ENCODE measurements at regions not wholly inside any gene's neighbourhood (a gene's known extent, or its start where the extent isn't known, plus 50 kb on each side); places are given as distances from the start of the nearest gene placed in this dataset.
"Not testable (repeated sequence)": the region's sequence is repeated elsewhere in the genome, so short reads cannot be mapped to it uniquely, and the experiment has no call there.

GRCh38 chr6:118377711-118378414 lies 170.2 kb upstream of the PLN start:
- no peak overlapping the region for H2AFZ ChIP-seq (ENCODE audit: low read depth, low read length)
- in situ Hi-C loops (cut with MboI) (no loop called here), intact Hi-C loops (cut with micrococcal nuclease) (no loop called here)
- H3K9me1 ChIP-seq (ENCODE audit: control insufficient read depth, insufficient read depth, low read length) = no peaks in the 10 kb centered on the region
- no peak overlapping the region for H3K4me2 ChIP-seq (ENCODE audit: insufficient read depth, low read length)
- H3K4me1 ChIP-seq (replicated peaks in 1 of 2; ENCODE audit: control insufficient read depth in 2 of 2, insufficient read depth in 2 of 2, low read length in 2 of 2) = no peaks in the 10 kb centered on the region
- 14% methylated on average over 13 of the region's 15 CpGs for WGBS (ENCODE audit: insufficient coverage, low coverage, missing lambda C conversion rate)
- peaks cover 0 to 8% of the 10 kb centered on the region in 2 experiments; a peak in 3 of 5 replicates for H3K27me3 ChIP-seq (ENCODE audit: control insufficient read depth in 2 of 2, insufficient read depth in 2 of 2, low read length in 2 of 2)
- ChIA-PET CTCF (ENCODE audit: low intra/inter-chr PET ratio) (no interaction called here), POLR2A (interaction anchor here (0.6 kb wide), 1 partner anchor 700 kb away, joined by 4 read pairs; the partner anchor contains the start of gene FAM184A)
- H4K20me1 ChIP-seq (replicated peaks; ENCODE audit: control insufficient read depth, insufficient read depth, low read length) = no peaks in the 10 kb centered on the region
- no peaks in the 10 kb centered on the region for H3K36me3 ChIP-seq (ENCODE audit: control insufficient read depth, insufficient read depth, low read length)
- peak; percentile 42; the same call in 1 of the 3 replicates for ATAC-seq
- DNase-seq (ENCODE audit: extremely low read depth in 1 of 4, low spot score in 3 of 4) = no peak
- H3K4me3 ChIP-seq = no peak overlapping the region
- H3K79me2 ChIP-seq (ENCODE audit: control insufficient read depth, insufficient read depth, low read length) = no peaks in the 10 kb centered on the region
- no peak for FAIRE-seq
- no peak overlapping the region for H3K9ac ChIP-seq (ENCODE audit: insufficient read depth in 1 of 2, low read depth in 2 of 2, low read length in 2 of 2)
- BruUV-seq (replicated peaks) = no TSS peak
- H3K9me3 ChIP-seq (replicated peaks; ENCODE audit: control insufficient read depth, insufficient read depth, low read depth, low read length) = no peaks in the 10 kb centered on the region
- TF ChIP-seq CEBPB (tag; IDR thresholded peaks at IDR 0.05) (peak; percentile 81), EWSR1 (IDR thresholded peaks at IDR 0.05; ENCODE audit: borderline replicate concordance, low read depth, partially characterized antibody) (no peak), U2AF1 (optimal IDR thresholded peaks at IDR 0.05; ENCODE audit: low read depth, low read length) (no peak)
- H3K27ac ChIP-seq (ENCODE audit: extremely low read depth, low read depth, low read length) = no peak overlapping the region

- CTCF ChIA-PET (ENCODE audit: low intra/inter-chr PET ratio); H4K20me1 ChIP-seq (replicated peaks; ENCODE audit: control insufficient read depth, insufficient read depth, low read length); H3K9me1 ChIP-seq (ENCODE audit: control insufficient read depth, insufficient read depth, low read length); ATAC-seq; POLR2A ChIA-PET; DNase-seq (ENCODE audit: extremely low read depth in 1 of 4, low spot score in 3 of 4); H3K79me2 ChIP-seq (ENCODE audit: control insufficient read depth, insufficient read depth, low read length); FAIRE-seq; H3K9ac ChIP-seq (ENCODE audit: insufficient read depth in 1 of 2, low read depth in 2 of 2, low read length in 2 of 2); in situ Hi-C loops (cut with MboI); H3K4me1 ChIP-seq (replicated peaks in 1 of 2; ENCODE audit: control insufficient read depth in 2 of 2, insufficient read depth in 2 of 2, low read length in 2 of 2); H3K27me3 ChIP-seq (ENCODE audit: control insufficient read depth in 2 of 2, insufficient read depth in 2 of 2, low read length in 2 of 2); H3K4me2 ChIP-seq (ENCODE audit: insufficient read depth, low read length); BruUV-seq (replicated peaks); H2AFZ ChIP-seq (ENCODE audit: low read depth, low read length); intact Hi-C loops (cut with micrococcal nuclease); H3K9me3 ChIP-seq (replicated peaks; ENCODE audit: control insufficient read depth, insufficient read depth, low read depth, low read length); H3K36me3 ChIP-seq (ENCODE audit: control insufficient read depth, insufficient read depth, low read length); H3K27ac ChIP-seq (ENCODE audit: extremely low read depth, low read depth, low read length); H3K4me3 ChIP-seq: not testable (repeated sequence)
- TF ChIP-seq ZNF146 (CRISPR knock-in tag; IDR thresholded peaks at IDR 0.05; ENCODE audit: unreplicated experiment) = peak; percentile 64
- WGBS (ENCODE audit: insufficient coverage, low coverage, missing lambda C conversion rate) = 3% methylated on average over 3 of the region's 3 CpGs
Observed at GRCh38 chr6:118380620-118381019, 167.5 kb upstream of the PLN start.

All from K562 (cell line).